LNCaP clone FGC (cell line): ENCODE measurements at regions not wholly inside any gene's neighbourhood (a gene's known extent, or its start where the extent isn't known, plus 50 kb on each side); places are given as distances from the start of the nearest gene placed in this dataset.

Source experiments
- DNase-seq: peaks from one replicate; pipeline ENCODE4 v3.0.0-alpha.2; 2011; ENCODE audit warnings: low read depth
- H3K4me3 ChIP-seq: 2 replicates; pipeline ENCODE4 v1.5.1; 2011; ENCODE audit warnings: mild to moderate bottlenecking, low read depth, low read length, control low read depth
- CTCF ChIP-seq: IDR thresholded peaks from 2 replicates; pipeline ENCODE4 v1.5.1; 2012; ENCODE audit warnings: mild to moderate bottlenecking; ENCODE audit not compliant: control insufficient read depth, insufficient read depth; ENCODE audit errors: extremely low read depth

GRCh38 chr21:27315373-27315772 lies 348.5 kb upstream of the ADAMTS5 start:
- DNase-seq: no peak
- 0 out of 2 replicates have a peak, but pooled peaks have one; percentile 4 for TF ChIP-seq CTCF
- no peak overlapping the region for H3K4me3 ChIP-seq

- no peak for TF ChIP-seq CTCF
- DNase-seq: no peak
- H3K4me3 ChIP-seq: no peak overlapping the region
Measured at GRCh38 chr21:27314131-27314530, 347.2 kb upstream of the ADAMTS5 start.

GRCh38 chr21:27306791-27307775 lies 340.2 kb upstream of the ADAMTS5 start:
- H3K4me3 ChIP-seq: no peak overlapping the region
- TF ChIP-seq CTCF: no peak
- no peak for DNase-seq

GRCh38 chr21:27306206-27306605 lies 339.3 kb upstream of the ADAMTS5 start:
- H3K4me3 ChIP-seq: no peak overlapping the region
- TF ChIP-seq CTCF: no peak
- DNase-seq: no peak

GRCh38 chr21:27301220-27301619 lies 334.3 kb upstream of the ADAMTS5 start:
- no peak for DNase-seq
- TF ChIP-seq CTCF: no peak

GRCh38 chr21:27300770-27301169 lies 333.9 kb upstream of the ADAMTS5 start:
- DNase-seq: no peak
- no peak overlapping the region for H3K4me3 ChIP-seq
- no peak for TF ChIP-seq CTCF

More at GRCh38 chr21:27301220-27301619, 334.3 kb upstream of the ADAMTS5 start:
- H3K4me3 ChIP-seq: no peak overlapping the region

GRCh38 chr21:27298465-27298864 lies 331.6 kb upstream of the ADAMTS5 start:
- no peak for DNase-seq
- no peak overlapping the region for H3K4me3 ChIP-seq
- TF ChIP-seq CTCF: no peak
